Raji (cell line): ENCODE measurements at regions not wholly inside any gene's neighbourhood (a gene's known extent, or its start where the extent isn't known, plus 50 kb on each side); places are given as distances from the start of the nearest gene placed in this dataset.

Source experiments
- POLR2A ChIP-seq: IDR thresholded peaks from 2 replicates; pipeline ENCODE4 v1.6.1; 2011; ENCODE audit warnings: low read depth, low read length, control low read depth; ENCODE audit not compliant: insufficient read depth

GRCh38 chr1:221644663-221645258, 97.1 kb downstream of the DUSP10 start:
- TF ChIP-seq POLR2A = no peak

GRCh38 chr1:221648201-221648600, 93.7 kb downstream of the DUSP10 start:
- TF ChIP-seq POLR2A = no peak
